ENCODE measurements at regions not wholly inside any gene's neighbourhood (a gene's known extent, or its start where the extent isn't known, plus 50 kb on each side); places are given as distances from the start of the nearest gene placed in this dataset.

- TF ChIP-seq, protein P1, sequence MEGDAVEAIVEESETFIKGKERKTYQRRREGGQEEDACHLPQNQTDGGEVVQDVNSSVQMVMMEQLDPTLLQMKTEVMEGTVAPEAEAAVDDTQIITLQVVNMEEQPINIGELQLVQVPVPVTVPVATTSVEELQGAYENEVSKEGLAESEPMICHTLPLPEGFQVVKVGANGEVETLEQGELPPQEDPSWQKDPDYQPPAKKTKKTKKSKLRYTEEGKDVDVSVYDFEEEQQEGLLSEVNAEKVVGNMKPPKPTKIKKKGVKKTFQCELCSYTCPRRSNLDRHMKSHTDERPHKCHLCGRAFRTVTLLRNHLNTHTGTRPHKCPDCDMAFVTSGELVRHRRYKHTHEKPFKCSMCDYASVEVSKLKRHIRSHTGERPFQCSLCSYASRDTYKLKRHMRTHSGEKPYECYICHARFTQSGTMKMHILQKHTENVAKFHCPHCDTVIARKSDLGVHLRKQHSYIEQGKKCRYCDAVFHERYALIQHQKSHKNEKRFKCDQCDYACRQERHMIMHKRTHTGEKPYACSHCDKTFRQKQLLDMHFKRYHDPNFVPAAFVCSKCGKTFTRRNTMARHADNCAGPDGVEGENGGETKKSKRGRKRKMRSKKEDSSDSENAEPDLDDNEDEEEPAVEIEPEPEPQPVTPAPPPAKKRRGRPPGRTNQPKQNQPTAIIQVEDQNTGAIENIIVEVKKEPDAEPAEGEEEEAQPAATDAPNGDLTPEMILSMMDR (IDR thresholded peaks at IDR 0.05) = no peak
- no peak for TF ChIP-seq POLR2A (IDR thresholded peaks at IDR 0.05)
These were observed 747.7 kb downstream of the CENPC start for GRCh38 chr4:66797608-66798007.

Data from uterus (tissue), 2 donors.